ENCODE measurements at regions not wholly inside any gene's neighbourhood (a gene's known extent, or its start where the extent isn't known, plus 50 kb on each side); places are given as distances from the start of the nearest gene placed in this dataset.

GRCh38 chr2:129378186-129378585 lies 601.3 kb upstream of the RAB6C start (continued):
- TF ChIP-seq, protein P1, sequence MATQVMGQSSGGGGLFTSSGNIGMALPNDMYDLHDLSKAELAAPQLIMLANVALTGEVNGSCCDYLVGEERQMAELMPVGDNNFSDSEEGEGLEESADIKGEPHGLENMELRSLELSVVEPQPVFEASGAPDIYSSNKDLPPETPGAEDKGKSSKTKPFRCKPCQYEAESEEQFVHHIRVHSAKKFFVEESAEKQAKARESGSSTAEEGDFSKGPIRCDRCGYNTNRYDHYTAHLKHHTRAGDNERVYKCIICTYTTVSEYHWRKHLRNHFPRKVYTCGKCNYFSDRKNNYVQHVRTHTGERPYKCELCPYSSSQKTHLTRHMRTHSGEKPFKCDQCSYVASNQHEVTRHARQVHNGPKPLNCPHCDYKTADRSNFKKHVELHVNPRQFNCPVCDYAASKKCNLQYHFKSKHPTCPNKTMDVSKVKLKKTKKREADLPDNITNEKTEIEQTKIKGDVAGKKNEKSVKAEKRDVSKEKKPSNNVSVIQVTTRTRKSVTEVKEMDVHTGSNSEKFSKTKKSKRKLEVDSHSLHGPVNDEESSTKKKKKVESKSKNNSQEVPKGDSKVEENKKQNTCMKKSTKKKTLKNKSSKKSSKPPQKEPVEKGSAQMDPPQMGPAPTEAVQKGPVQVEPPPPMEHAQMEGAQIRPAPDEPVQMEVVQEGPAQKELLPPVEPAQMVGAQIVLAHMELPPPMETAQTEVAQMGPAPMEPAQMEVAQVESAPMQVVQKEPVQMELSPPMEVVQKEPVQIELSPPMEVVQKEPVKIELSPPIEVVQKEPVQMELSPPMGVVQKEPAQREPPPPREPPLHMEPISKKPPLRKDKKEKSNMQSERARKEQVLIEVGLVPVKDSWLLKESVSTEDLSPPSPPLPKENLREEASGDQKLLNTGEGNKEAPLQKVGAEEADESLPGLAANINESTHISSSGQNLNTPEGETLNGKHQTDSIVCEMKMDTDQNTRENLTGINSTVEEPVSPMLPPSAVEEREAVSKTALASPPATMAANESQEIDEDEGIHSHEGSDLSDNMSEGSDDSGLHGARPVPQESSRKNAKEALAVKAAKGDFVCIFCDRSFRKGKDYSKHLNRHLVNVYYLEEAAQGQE (IDR thresholded peaks at IDR 0.05; ENCODE audit: low read depth, low read length): no peak
- no peak for TF ChIP-seq RFX5 (IDR thresholded peaks at IDR 0.05; ENCODE audit: low read length)
- no peak for TF ChIP-seq TAF1 (IDR thresholded peaks at IDR 0.05; ENCODE audit: borderline replicate concordance, low read depth, low read length)
- TF ChIP-seq, protein P2, sequence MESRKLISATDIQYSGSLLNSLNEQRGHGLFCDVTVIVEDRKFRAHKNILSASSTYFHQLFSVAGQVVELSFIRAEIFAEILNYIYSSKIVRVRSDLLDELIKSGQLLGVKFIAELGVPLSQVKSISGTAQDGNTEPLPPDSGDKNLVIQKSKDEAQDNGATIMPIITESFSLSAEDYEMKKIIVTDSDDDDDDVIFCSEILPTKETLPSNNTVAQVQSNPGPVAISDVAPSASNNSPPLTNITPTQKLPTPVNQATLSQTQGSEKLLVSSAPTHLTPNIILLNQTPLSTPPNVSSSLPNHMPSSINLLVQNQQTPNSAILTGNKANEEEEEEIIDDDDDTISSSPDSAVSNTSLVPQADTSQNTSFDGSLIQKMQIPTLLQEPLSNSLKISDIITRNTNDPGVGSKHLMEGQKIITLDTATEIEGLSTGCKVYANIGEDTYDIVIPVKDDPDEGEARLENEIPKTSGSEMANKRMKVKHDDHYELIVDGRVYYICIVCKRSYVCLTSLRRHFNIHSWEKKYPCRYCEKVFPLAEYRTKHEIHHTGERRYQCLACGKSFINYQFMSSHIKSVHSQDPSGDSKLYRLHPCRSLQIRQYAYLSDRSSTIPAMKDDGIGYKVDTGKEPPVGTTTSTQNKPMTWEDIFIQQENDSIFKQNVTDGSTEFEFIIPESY (IDR thresholded peaks at IDR 0.05; ENCODE audit: borderline replicate concordance, low read depth): no peak
- TF ChIP-seq EP300 (IDR thresholded peaks at IDR 0.05; ENCODE audit: borderline replicate concordance in 1 of 2, low read depth in 1 of 2, low read length in 1 of 2): no peak
- no peak for TF ChIP-seq SIN3A (IDR thresholded peaks at IDR 0.05; ENCODE audit: borderline replicate concordance, low read depth, low read length)

DNA sequence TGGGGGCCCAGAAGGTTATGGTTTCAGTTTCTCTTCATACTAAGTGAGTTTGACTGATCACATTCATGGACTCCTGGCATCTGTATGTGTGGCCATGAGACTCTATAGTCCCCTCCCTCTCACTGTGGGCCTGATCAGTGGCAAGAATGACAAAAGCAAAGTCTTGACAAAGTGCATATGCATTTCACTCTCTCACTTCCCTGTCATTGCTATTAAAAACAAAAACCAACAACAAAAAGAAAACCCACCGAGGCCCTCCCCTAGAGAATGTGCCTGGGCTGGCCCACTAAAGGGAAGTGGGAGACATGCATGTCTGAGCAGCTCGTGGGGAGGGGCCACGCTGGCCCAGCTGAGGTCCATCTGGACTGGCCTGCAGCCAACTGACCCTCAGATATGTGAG lies 600.1 kb upstream of the RAB6C start:
- no peak overlapping the region for H3K4me3 ChIP-seq (ENCODE audit: low read depth in 2 of 2, low read length in 1 of 2)
- ChIA-PET POLR2A (no interaction called here), CTCF (interaction anchor here (2.4 kb wide), 1 partner anchor 18 kb away, joined by 8 read pairs; no protein-coding TSS in a partner anchor)
- no peaks in the 10 kb centered on the region for H3K36me3 ChIP-seq (replicated peaks in 1 of 2; ENCODE audit: control insufficient read depth in 1 of 2, insufficient read depth in 2 of 2, low read length in 1 of 2)
- H4K20me1 ChIP-seq (ENCODE audit: insufficient read depth): no peaks in the 10 kb centered on the region
- no peaks in the 10 kb centered on the region for H3K9me2 ChIP-seq
- no peak overlapping the region for H3K27ac ChIP-seq (ENCODE audit: low read depth in 2 of 2, low read length in 1 of 2)
- TF ChIP-seq EZH2phosphoT487 (IDR thresholded peaks at IDR 0.05; ENCODE audit: borderline replicate concordance, low read depth) (no peak), POLR2AphosphoS5 (IDR thresholded peaks at IDR 0.05; ENCODE audit: low read depth, low read length) (no peak), FOXJ3 (CRISPR knock-in tag; IDR thresholded peaks at IDR 0.05) (no peak), RFX5 (IDR thresholded peaks at IDR 0.05; ENCODE audit: low read length) (no peak)
- TF ChIP-seq, protein P3, sequence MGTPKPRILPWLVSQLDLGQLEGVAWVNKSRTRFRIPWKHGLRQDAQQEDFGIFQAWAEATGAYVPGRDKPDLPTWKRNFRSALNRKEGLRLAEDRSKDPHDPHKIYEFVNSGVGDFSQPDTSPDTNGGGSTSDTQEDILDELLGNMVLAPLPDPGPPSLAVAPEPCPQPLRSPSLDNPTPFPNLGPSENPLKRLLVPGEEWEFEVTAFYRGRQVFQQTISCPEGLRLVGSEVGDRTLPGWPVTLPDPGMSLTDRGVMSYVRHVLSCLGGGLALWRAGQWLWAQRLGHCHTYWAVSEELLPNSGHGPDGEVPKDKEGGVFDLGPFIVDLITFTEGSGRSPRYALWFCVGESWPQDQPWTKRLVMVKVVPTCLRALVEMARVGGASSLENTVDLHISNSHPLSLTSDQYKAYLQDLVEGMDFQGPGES (IDR thresholded peaks at IDR 0.05; ENCODE audit: low read depth, low read length): no peak
- H3F3A ChIP-seq (replicated peaks; ENCODE audit: insufficient read depth): no peaks in the 10 kb centered on the region
- DNase-seq: no peak
- H3K9ac ChIP-seq: no peak overlapping the region
- 21% methylated on average over 3 of the region's 3 CpGs for WGBS (ENCODE audit: low lambda C conversion rate)
- H3K27me3 ChIP-seq (ENCODE audit: insufficient read depth): no peaks in the 10 kb centered on the region
- H2AFZ ChIP-seq (ENCODE audit: low read depth): no peak overlapping the region
- H3K4me2 ChIP-seq: no peak overlapping the region
- no peaks in the 10 kb centered on the region for H3K79me2 ChIP-seq (ENCODE audit: insufficient read depth)
- no peaks in the 10 kb centered on the region for H3K9me3 ChIP-seq
- H3K4me1 ChIP-seq (ENCODE audit: control insufficient read depth in 1 of 2, insufficient read depth in 2 of 2, low read depth in 1 of 2, low read length in 1 of 2): peaks cover 0 to 2% of the 10 kb centered on the region in 2 experiments; a peak in 2 of 4 replicates

All from SK-N-SH (cell line).